ENCODE measurements at regions not wholly inside any gene's neighbourhood (a gene's known extent, or its start where the extent isn't known, plus 50 kb on each side); places are given as distances from the start of the nearest gene placed in this dataset.

- Histone ChIP-seq H4K91ac (ENCODE audit: insufficient read length, low read depth, low read length) (no peak overlapping the region), H3K18ac (ENCODE audit: insufficient read length, low read depth, low read length) (no peak overlapping the region), H3K9ac (ENCODE audit: extremely low read depth, insufficient read length, low read length) (no peak overlapping the region), H3K23ac (ENCODE audit: insufficient read length, low read depth, low read length) (no peak overlapping the region), H3K14ac (ENCODE audit: insufficient read depth, low read length) (no peak overlapping the region), H2BK12ac (ENCODE audit: insufficient read length, low read depth, low read length) (no peak overlapping the region), H3K4ac (ENCODE audit: low read depth, low read length) (no peak overlapping the region), H2BK15ac (ENCODE audit: low read depth, low read length) (no peak overlapping the region), H3K4me2 (ENCODE audit: insufficient read depth, insufficient read length, low read length) (no peak overlapping the region), H2BK120ac (ENCODE audit: low read depth, low read length, poor library complexity, severe bottlenecking) (no peak overlapping the region), H4K20me1 (ENCODE audit: control insufficient read depth, insufficient read depth, insufficient read length) (no peaks in the 10 kb centered on the region), H3K9me3 (ENCODE audit: control insufficient read depth, low read depth, low read length) (no peaks in the 10 kb centered on the region), H3K27me3 (ENCODE audit: insufficient read depth, low read length) (no peaks in the 10 kb centered on the region), H2BK5ac (ENCODE audit: insufficient read length, low read length) (no peak overlapping the region), H3K27ac (ENCODE audit: insufficient read length, low read depth, low read length) (no peak overlapping the region), H3K23me2 (ENCODE audit: insufficient read length, low read depth, low read length, poor library complexity, severe bottlenecking) (no peaks in the 10 kb centered on the region), H3T11ph (ENCODE audit: low read length) (no peak overlapping the region), H4K5ac (ENCODE audit: insufficient read length, low read depth, low read length) (no peak overlapping the region), H3K79me2 (ENCODE audit: insufficient read depth, low read length) (no peaks in the 10 kb centered on the region), H3K79me1 (ENCODE audit: insufficient read depth, low read depth, low read length, poor library complexity, severe bottlenecking) (no peaks in the 10 kb centered on the region), H3K56ac (ENCODE audit: insufficient read length, low read depth, low read length) (no peak overlapping the region), H2AK5ac (ENCODE audit: insufficient read length, low read length) (no peak overlapping the region), H2AFZ (ENCODE audit: low read length) (no peak overlapping the region), H3K4me1 (ENCODE audit: insufficient read depth, low read length) (no peaks in the 10 kb centered on the region), H2BK20ac (ENCODE audit: low read depth, low read length, poor library complexity, severe bottlenecking) (no peak overlapping the region), H4K8ac (replicated peaks; ENCODE audit: insufficient read length, low read depth, low read length) (no peak overlapping the region)
- no peak for TF ChIP-seq CTCF (conservative IDR thresholded peaks at IDR 0.05)
- Mint-ChIP-seq H3K9me3 (peaks cover 0 to 3% of the 10 kb centered on the region in 2 experiments; a peak in 3 of 5 replicates), H3K4me1 (no peaks in the 10 kb centered on the region), H3K4me3 (no peak overlapping the region), H3K27me3 (ENCODE audit: low read depth) (no peaks in the 10 kb centered on the region), H3K27ac (no peak overlapping the region), H3K36me3 (ENCODE audit: insufficient read depth in 1 of 3, low read depth in 3 of 3) (no peaks in the 10 kb centered on the region; a peak in 1 of 7 replicates)
- DNase-seq: no peak
- no CpG with 5 or more reads among the region's 2 CpGs for WGBS (ENCODE audit: extremely low coverage, insufficient read length, low lambda C conversion rate)
Measured at GRCh38 chr3:162287600-162287999, 791.0 kb downstream of the OTOL1 start.

Data from H9 (cell line).